H1 (cell line): ENCODE measurements at regions not wholly inside any gene's neighbourhood (a gene's known extent, or its start where the extent isn't known, plus 50 kb on each side); places are given as distances from the start of the nearest gene placed in this dataset.

Experiments
- CTCF ChIA-PET: fragments of 300-600 bp; sonication (Branson Sonifier 250); formaldehyde crosslinking; loops from one replicate; lab custom pipeline; 2021; ENCODE audit not compliant: partially characterized antibody; lab: Charles Lee
- POLR2A ChIA-PET: fragments of 300-600 bp; sonication (Branson Sonifier 250); formaldehyde crosslinking; loops from one replicate; lab custom pipeline; 2021; ENCODE audit warnings: inconsistent platforms; ENCODE audit not compliant: partially characterized antibody; lab: Charles Lee
- DNase-seq, 2 experiments: peaks; one replicate each; pipeline versions ENCODE4 v3.0.0 to v3.0.0-alpha.2; 2010 to 2022; ENCODE audit warnings: low spot score in 2 of 2, low read depth in 1 of 2, mixed read lengths in 1 of 2
- FAIRE-seq: peaks from 2 replicates; lab custom pipeline; 2011; peaks lifted over from hg19 to GRCh38; lab: Jason Lieb, UNC
- H2AFZ ChIP-seq: 2 replicates; pipeline ENCODE4 v1.8.1; 2012; ENCODE audit warnings: low read length, inconsistent platforms
- H2AK5ac ChIP-seq: 2 replicates; pipeline ENCODE4 v1.6.1; 2013; ENCODE audit warnings: low read depth, low read length
- H2BK120ac ChIP-seq: replicated peaks from 2 replicates; pipeline ENCODE3; 2013; ENCODE audit warnings: low read depth, low read length, inconsistent platforms
- H2BK12ac ChIP-seq: 2 replicates; pipeline ENCODE4 v1.6.1; 2013; ENCODE audit warnings: low read depth, low read length
- H2BK15ac ChIP-seq: 2 replicates; pipeline ENCODE4 v1.6.1; 2013; ENCODE audit warnings: low read length
- H2BK20ac ChIP-seq: 2 replicates; pipeline ENCODE4 v1.6.1; 2013; ENCODE audit warnings: low read length
- H2BK5ac ChIP-seq: 2 replicates; pipeline ENCODE4 v1.6.1; 2013; ENCODE audit warnings: low read depth, low read length
- H3K14ac ChIP-seq: 2 replicates; pipeline ENCODE4 v1.6.1; 2013; ENCODE audit warnings: inconsistent platforms; ENCODE audit not compliant: insufficient read length
- H3K18ac ChIP-seq: 2 replicates; pipeline ENCODE4 v1.6.1; 2013; ENCODE audit warnings: low read length; ENCODE audit errors: extremely low read depth
- H3K23ac ChIP-seq: 2 replicates; pipeline ENCODE4 v1.6.1; 2013; ENCODE audit warnings: inconsistent platforms; ENCODE audit not compliant: insufficient read length
- H3K23me2 ChIP-seq: 2 replicates; pipeline ENCODE4 v1.6.1; 2013; ENCODE audit warnings: low read depth, low read length
- H3K27ac ChIP-seq: 2 replicates; pipeline ENCODE4 v1.6.1; 2011; ENCODE audit warnings: low read depth, low read length, inconsistent platforms
- H3K27me3 ChIP-seq, 4 experiments: replicated peaks in 1 of 4; 1 replicate in 1 of 4; 2 replicates in 3 of 4; pipeline versions ENCODE4 v1.6.1 to v1.8.1; 2011 to 2013; ENCODE audit warnings: low read length in 3 of 4, mild to moderate bottlenecking in 3 of 4, inconsistent platforms in 2 of 4, mixed read lengths in 2 of 4, moderate library complexity in 1 of 4; ENCODE audit not compliant: control insufficient read depth in 3 of 4, insufficient read depth in 3 of 4; ENCODE audit errors: extremely low read depth in 1 of 4
- H3K36me3 ChIP-seq, 4 experiments: 2 replicates each; pipeline versions ENCODE4 v1.6.1 to v1.8.1; 2011 to 2013; ENCODE audit warnings: mild to moderate bottlenecking in 4 of 4, low read length in 3 of 4, moderate library complexity in 2 of 4, control low read depth in 1 of 4, inconsistent platforms in 1 of 4; ENCODE audit not compliant: insufficient read depth in 4 of 4, control insufficient read depth in 2 of 4
- H3K4ac ChIP-seq: replicated peaks from 2 replicates; pipeline ENCODE3; 2013; ENCODE audit warnings: low read length, low read depth, mixed read lengths, inconsistent platforms; ENCODE audit not compliant: insufficient read length
- H3K4me1 ChIP-seq, 4 experiments: replicated peaks in 1 of 4; 1 replicate in 1 of 4; 2 replicates in 3 of 4; pipeline versions ENCODE4 v1.6.1 to v1.8.1; 2011 to 2013; ENCODE audit warnings: low read length in 3 of 4, inconsistent platforms in 2 of 4, mixed read lengths in 1 of 4; ENCODE audit not compliant: insufficient read depth in 4 of 4, control insufficient read depth in 3 of 4
- H3K4me2 ChIP-seq, 2 experiments: 2 replicates each; pipeline versions ENCODE4 v1.6.1 to v1.8.1; 2011 to 2013; ENCODE audit warnings: low read depth in 2 of 2, low read length in 2 of 2, control low read depth in 1 of 2, inconsistent platforms in 1 of 2, mild to moderate bottlenecking in 1 of 2; ENCODE audit not compliant: insufficient read depth in 1 of 2
- H3K4me3 ChIP-seq, 4 experiments: fragments of 200-600, 300-600 bp in 1 of 4; sonication (generic), shearing (Covaris generic), sonication (Bioruptor Twin) in 1 of 4; 2 replicates each; pipeline versions ENCODE4 v1.5.1 to v1.8.1; 2011 to 2016; ENCODE audit warnings: low read length in 4 of 4, low read depth in 3 of 4, control low read depth in 2 of 4, inconsistent platforms in 2 of 4, mild to moderate bottlenecking in 2 of 4, mixed read lengths in 1 of 4, moderate library complexity in 1 of 4; ENCODE audit not compliant: insufficient read depth in 2 of 4; ENCODE audit errors: extremely low read depth in 1 of 4
- H3K56ac ChIP-seq: replicated peaks from 2 replicates; pipeline ENCODE3; 2013; ENCODE audit warnings: low read depth, mild to moderate bottlenecking, mixed read lengths, low read length, inconsistent platforms; ENCODE audit not compliant: insufficient read length
- H3K79me1 ChIP-seq: 2 replicates; pipeline ENCODE4 v1.6.1; 2013; ENCODE audit warnings: low read depth, low read length, control low read depth
- H3K79me2 ChIP-seq, 2 experiments: 2 replicates each; pipeline versions ENCODE4 v1.6.1 to v1.8.1; 2012 to 2013; ENCODE audit warnings: low read length in 2 of 2, mild to moderate bottlenecking in 2 of 2, inconsistent platforms in 1 of 2; ENCODE audit not compliant: insufficient read depth in 2 of 2, control insufficient read depth in 1 of 2
- H3K9ac ChIP-seq, 4 experiments: replicated peaks in 1 of 4; 1 replicate in 1 of 4; 2 replicates in 3 of 4; pipeline versions ENCODE4 v1.6.1 to v1.8.1; 2011 to 2013; ENCODE audit warnings: low read depth in 3 of 4, low read length in 3 of 4, control low read depth in 2 of 4, mild to moderate bottlenecking in 2 of 4, moderate library complexity in 2 of 4, inconsistent platforms in 1 of 4; ENCODE audit errors: extremely low read depth in 1 of 4
- H3K9me3 ChIP-seq, 2 experiments: 2 replicates each; pipeline versions ENCODE4 v1.6.1 to v1.8.1; 2012 to 2013; ENCODE audit warnings: mild to moderate bottlenecking in 2 of 2, moderate library complexity in 2 of 2, control low read depth in 1 of 2, inconsistent platforms in 1 of 2, low read depth in 1 of 2, low read length in 1 of 2, mixed read lengths in 1 of 2; ENCODE audit not compliant: insufficient read depth in 2 of 2
- H4K20me1 ChIP-seq, 2 experiments: replicated peaks in 1 of 2; 2 replicates each; pipeline versions ENCODE3 to v1.8.1; 2011 to 2013; ENCODE audit warnings: inconsistent platforms in 2 of 2, low read length in 2 of 2, mild to moderate bottlenecking in 1 of 2; ENCODE audit not compliant: insufficient read depth in 2 of 2, control insufficient read depth in 1 of 2
- H4K5ac ChIP-seq: 2 replicates; pipeline ENCODE4 v1.6.1; 2013; ENCODE audit warnings: low read length, low read depth, mixed read lengths, inconsistent platforms; ENCODE audit not compliant: insufficient read length
- H4K8ac ChIP-seq: 2 replicates; pipeline ENCODE4 v1.8.0; 2013; ENCODE audit warnings: mild to moderate bottlenecking, moderate library complexity, low read length, inconsistent platforms; ENCODE audit not compliant: insufficient read depth; ENCODE audit errors: extremely low read depth
- H4K91ac ChIP-seq: replicated peaks from 2 replicates; pipeline ENCODE3; 2013; ENCODE audit warnings: low read length, mixed read lengths, inconsistent platforms; ENCODE audit not compliant: insufficient read length
- CEBPB ChIP-seq: IDR thresholded peaks from 2 replicates; pipeline ENCODE4 v1.6.1; 2012; ENCODE audit warnings: low read depth, low read length
- EGR1 ChIP-seq: IDR thresholded peaks from 2 replicates; pipeline ENCODE4 v1.6.1; 2011; ENCODE audit warnings: low read depth, low read length, borderline replicate concordance
- WGBS, 2 experiments: shearing (Covaris generic) in 1 of 2; methylation state at CpG; one replicate each; pipeline versions ENCODE4 v1.1.6 to v1.1.7; 2013 to 2015; ENCODE audit warnings: low lambda C conversion rate in 2 of 2, mixed read lengths in 2 of 2, inconsistent platforms in 1 of 2, low coverage in 1 of 2, missing lambda C conversion rate in 1 of 2; ENCODE audit not compliant: insufficient replicate concordance in 2 of 2, insufficient coverage in 1 of 2, insufficient read length in 1 of 2; ENCODE audit errors: extremely low coverage in 1 of 2, missing lambda C conversion rate in 1 of 2; 5-methylcytosine and 5-hydroxymethylcytosine counted together

DNA sequence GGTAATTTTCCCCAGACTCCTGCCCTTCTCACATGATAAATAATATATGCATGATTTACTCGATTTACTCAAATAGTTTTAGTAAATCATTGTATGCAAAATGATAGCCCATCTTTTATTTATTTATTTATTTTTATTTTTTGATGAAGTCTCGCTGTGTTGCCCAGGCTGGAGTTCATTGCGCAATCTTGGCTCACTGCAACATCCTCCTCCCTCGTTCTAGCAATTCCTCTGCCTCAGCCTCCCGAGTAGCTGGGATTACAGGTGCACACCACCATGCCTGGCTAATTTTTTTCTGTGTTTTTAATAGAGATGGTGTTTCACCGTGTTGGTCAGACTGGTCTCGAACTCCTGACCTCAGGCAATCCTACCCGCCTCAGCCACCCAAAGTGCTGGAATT is 343.8 kb upstream of the PLSCR5 start:
- Histone ChIP-seq H3K4me1 (no peaks in the 10 kb centered on the region), H3K9ac (no peak overlapping the region), H4K5ac (no peak overlapping the region), H3K27me3 (no peaks in the 10 kb centered on the region), H3K4me3 (no peak overlapping the region), H2BK15ac (no peak overlapping the region), H3K9me3 (no peaks in the 10 kb centered on the region), H3K36me3 (no peaks in the 10 kb centered on the region), H2BK5ac (no peak overlapping the region), H4K20me1 (no peaks in the 10 kb centered on the region), H2BK20ac (no peak overlapping the region), H4K8ac (no peak overlapping the region), H3K79me1 (no peaks in the 10 kb centered on the region), H3K14ac (no peak overlapping the region), H2BK12ac (no peak overlapping the region), H3K27ac (no peak overlapping the region), H3K56ac (no peak overlapping the region), H4K91ac (no peak overlapping the region), H2BK120ac (no peak overlapping the region), H2AK5ac (no peak overlapping the region), H2AFZ (no peak overlapping the region), H3K79me2 (no peaks in the 10 kb centered on the region), H3K4ac (no peak overlapping the region), H3K23me2 (no peaks in the 10 kb centered on the region), H3K4me2 (no peak overlapping the region), H3K18ac (no peak overlapping the region), H3K23ac (no peak overlapping the region)
- 89% methylated on average over 8 of the region's 8 CpGs; no CpG with 5 or more reads in 1 of the 2 experiments for WGBS, 2 experiments
- CTCF ChIA-PET, result no interaction called here
- FAIRE-seq (no peak), DNase-seq (no peak)
- peak; percentile 86 for TF ChIP-seq CEBPB
- no peak for TF ChIP-seq EGR1
- POLR2A ChIA-PET, result no interaction called here
